Fibroblast of skin of abdomen (primary cell): ENCODE measurements at regions not wholly inside any gene's neighbourhood (a gene's known extent, or its start where the extent isn't known, plus 50 kb on each side); places are given as distances from the start of the nearest gene placed in this dataset.
A peak's percentile ranks its signal among the peaks of the same experiment; 100 is the strongest.

ENCODE experiments used
- DNase-seq: peaks from one replicate; pipeline ENCODE4 v3.0.0-alpha.2; 2013

DNA sequence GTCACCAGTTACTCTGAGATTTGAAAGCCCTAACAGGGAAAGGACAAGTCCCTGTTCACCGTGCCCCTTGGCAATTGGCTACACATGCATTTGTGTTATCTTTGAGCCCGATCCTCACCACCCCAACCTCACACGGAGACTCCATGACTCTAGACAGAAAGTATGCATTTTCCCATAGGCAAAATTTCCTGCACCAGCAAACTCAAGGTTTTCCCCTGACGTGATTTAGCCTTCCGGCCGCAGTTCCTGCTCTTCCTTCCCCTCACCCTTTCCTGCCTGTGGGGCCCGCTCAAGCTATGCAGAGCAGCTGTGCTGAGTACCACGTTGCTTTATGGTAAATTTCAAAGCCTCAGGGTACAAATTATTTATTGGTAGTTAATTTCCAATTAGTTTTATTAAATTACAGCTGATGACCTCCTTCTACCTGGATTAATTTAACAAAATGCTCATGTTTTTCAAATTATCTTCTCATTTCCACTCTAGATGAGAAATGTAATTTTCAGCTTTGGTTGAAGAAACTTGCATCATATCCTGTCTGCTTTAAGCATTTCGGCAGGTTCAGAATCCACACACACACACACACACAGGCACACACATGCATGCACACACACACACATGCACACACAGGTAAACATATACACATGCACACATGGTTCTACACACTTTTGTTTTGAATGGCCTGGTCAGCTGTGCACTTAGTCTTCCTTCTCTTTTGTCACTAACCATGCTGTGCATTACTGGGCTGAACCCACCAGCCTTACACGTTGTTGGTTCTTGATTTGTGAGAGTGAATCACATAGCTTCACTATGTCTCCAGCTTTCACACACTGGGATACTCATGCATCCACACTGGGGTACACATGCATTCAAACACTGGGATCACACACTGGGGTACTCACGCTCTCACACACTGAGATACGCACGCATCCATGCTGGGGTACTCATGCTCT, 283.1 kb upstream of the PITRM1 start:
- DNase-seq = peak; percentile 93

- peak; percentile 93 for DNase-seq
Measured at GRCh38 chr10:3452683-3453361, 280.2 kb upstream of the PITRM1 start.

- peak; percentile 98 for DNase-seq
Measured at GRCh38 chr10:3452173-3452626, 279.6 kb upstream of the PITRM1 start.

DNA sequence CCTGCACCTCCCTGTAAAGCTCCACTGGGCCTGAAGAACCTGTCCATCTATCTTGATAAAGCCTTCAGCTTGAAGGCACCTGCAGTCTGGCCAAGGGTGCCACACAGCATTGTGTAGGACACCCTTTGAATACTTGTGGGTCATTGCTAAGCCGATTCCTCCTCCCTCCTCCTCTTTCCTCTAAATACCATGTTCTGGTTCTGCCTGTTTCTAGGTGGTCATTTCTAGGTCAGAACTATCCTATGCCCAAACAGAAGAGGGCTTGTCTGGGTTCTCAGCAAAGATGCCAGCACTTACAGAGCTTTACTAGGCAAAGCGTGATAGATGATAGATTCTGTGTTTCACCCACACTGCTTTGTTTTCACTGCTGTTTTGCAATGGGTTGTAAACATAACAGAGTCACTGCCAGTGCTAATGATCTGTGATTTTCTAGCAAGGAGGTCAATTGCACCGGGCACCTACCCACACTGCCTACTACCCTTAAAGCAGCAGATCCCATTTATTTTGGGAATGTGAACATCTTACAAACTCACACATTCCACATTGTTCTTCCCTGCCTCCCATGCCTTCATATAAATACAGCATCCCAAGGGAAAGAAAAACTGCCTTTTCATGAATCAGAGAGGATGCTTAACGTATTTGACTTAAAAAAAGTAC, 279.1 kb upstream of the PITRM1 start:
- no peak for DNase-seq

GRCh38 chr10:3446221-3446620, 273.6 kb upstream of the PITRM1 start:
- DNase-seq = no peak

- peak; percentile 58 for DNase-seq
Measured at GRCh38 chr10:3445648-3446047, 273.1 kb upstream of the PITRM1 start.

DNA sequence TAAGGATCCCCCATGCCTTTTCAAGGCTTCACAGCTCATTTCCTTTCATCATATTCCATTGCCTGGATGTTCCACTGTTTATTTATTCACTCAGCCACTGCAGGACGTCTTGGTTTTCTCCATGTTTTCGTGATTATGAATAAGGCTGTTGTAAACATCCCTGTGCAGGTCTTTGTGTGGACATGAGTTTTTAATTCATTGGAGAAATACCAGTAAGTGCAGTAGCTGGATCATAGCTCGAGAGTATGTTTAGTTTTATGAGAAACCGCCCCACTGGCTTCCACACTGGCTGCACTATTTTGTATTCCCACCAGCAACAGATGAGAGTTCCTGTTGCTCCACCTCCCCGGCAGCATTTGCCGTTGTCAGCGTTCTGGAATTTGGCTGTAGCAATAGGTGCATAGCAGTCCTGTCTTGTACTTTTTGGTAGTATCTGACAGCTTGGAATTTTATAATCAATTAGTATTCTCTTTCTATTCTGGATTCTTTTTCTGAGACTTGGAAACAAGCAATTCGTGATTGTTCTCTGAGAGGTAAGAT, 269.9 kb upstream of the PITRM1 start:
- no peak for DNase-seq

GRCh38 chr10:3439183-3439582, 266.6 kb upstream of the PITRM1 start:
- DNase-seq = no peak

DNA sequence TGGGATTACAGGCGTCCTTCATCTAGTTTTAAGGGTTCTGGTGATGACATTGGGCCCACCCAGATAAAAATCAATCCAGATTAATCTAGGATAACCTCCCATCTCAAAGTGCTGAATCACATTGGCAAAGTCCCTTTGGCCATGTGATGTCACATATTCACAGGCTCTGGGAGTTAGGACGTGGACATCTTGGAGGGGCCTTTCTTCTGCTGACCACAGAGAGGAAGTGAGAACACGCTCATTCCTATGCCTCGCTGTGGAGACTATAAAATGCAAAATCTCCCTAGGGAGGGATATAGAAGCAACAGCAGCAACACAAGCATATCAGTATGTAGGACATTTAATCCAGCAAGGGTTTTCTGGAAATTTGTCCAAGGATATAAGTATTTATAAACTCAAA, 266.0 kb upstream of the PITRM1 start:
- DNase-seq = no peak

DNA sequence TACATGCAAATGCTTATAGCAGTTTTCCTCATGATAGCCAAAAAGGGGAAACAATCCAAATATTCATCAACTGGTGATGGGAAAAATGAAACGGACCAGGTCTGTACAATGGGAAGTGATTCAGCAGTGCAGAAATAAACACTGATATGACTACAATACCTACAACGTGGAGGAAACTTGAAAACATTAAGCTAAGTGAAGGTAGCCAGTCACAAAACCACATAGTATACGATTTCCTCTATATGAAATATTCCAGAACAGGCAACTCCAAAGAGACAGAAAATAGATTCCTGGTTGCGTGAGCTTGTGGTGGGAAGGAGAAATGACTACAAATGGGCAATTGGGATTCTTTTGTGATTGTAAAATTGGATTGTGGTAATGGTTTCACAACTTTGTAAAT, 263.1 kb upstream of the PITRM1 start:
- peak; percentile 41 for DNase-seq

DNA sequence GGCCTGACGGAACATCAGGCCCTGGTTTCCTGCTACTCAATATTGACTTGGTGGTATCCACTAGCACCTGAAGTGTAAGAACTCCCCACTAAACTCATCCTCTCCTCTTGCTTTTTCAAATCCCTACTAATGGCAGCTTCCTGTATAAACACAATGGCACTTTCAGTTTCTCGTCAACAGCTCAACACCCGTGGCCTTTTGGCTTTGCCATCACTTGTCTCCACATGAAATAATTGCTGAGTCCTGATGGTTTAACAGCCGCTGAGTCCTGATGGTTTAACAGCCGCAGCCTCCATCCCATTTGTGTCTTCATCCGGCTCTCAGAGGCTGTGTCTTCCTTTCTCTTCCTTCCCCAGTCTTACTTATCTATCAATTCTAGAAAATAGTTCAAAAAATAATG, 261.4 kb upstream of the PITRM1 start:
- no peak for DNase-seq

GRCh38 chr10:3433131-3433530, 260.5 kb upstream of the PITRM1 start:
- DNase-seq = no peak

GRCh38 chr10:3432081-3432825, 259.7 kb upstream of the PITRM1 start:
- no peak for DNase-seq

- no peak for DNase-seq
Measured at GRCh38 chr10:3430501-3430900, 257.9 kb upstream of the PITRM1 start.

GRCh38 chr10:3429676-3430075, 257.1 kb upstream of the PITRM1 start:
- DNase-seq = no peak

DNA sequence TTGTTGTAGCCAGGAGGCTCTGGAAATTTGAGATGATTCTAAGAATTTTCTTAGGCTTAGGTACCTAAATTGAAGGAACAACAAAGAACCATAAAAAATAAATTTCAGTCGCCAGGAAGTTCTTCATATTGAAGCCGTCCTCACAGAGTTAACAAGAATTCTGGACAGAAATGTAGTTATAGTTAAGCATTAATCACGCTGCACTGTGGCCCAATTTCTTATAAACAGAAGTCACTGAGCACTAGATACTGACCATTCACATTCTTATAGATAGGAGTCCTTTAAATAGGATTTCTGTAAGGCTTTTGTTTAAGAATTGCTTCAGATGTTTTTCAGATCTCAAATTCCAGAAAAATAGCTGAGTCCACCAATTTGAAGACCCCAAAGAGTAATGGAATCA, 256.2 kb upstream of the PITRM1 start:
- no peak for DNase-seq

- DNase-seq = no peak
Measured at GRCh38 chr10:3427950-3428354, 255.4 kb upstream of the PITRM1 start.

GRCh38 chr10:3427347-3427746, 254.8 kb upstream of the PITRM1 start:
- DNase-seq = peak; percentile 62

DNA sequence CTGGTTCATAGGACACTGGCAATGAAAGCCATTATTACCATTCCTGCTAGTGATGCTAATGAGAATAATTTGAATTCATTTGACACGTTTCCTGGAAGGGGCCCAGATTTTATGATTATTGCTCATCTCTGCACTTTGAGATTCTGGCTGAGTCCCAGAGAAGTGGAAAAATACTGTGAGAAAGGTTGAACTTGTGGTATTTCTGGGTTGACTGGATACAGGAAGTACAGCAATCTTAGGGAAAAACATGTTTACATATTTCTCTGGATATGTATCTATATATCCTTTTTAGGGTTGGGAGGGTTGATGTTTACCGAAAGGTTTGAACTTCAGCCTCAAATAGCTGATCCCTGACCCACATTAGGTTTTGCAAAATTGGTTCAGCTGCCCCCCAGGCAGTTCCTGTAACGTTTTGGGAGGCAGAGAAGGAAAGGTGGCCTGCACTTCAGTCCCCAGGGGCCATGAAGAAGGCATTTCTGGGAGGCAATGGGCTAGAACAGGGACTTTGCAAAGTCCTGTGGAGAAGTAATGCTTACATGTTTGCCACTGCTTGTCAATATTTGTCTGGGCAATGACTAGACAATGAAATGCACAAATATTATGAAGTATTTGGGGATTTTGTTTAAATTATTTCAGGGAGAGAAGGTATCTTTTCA, 253.7 kb upstream of the PITRM1 start:
- peak; percentile 91 for DNase-seq

GRCh38 chr10:3425716-3426115, 253.1 kb upstream of the PITRM1 start:
- no peak for DNase-seq

- no peak for DNase-seq
Measured at GRCh38 chr10:3425261-3425660, 252.7 kb upstream of the PITRM1 start.
